Endodermal cell (in vitro differentiated cells): ENCODE measurements at regions not wholly inside any gene's neighbourhood (a gene's known extent, or its start where the extent isn't known, plus 50 kb on each side); places are given as distances from the start of the nearest gene placed in this dataset.

Source experiments
- DNase-seq: peaks from one replicate; pipeline ENCODE4 v3.0.0-alpha.2; 2017
- H3K27ac ChIP-seq: 2 replicates; pipeline ENCODE4 v1.5.1; 2013; ENCODE audit warnings: mild to moderate bottlenecking, low read depth, low read length, moderate library complexity
- H3K27me3 ChIP-seq: 2 replicates; pipeline ENCODE4 v1.6.1; 2013; ENCODE audit warnings: mild to moderate bottlenecking, low read length, moderate library complexity; ENCODE audit not compliant: insufficient read depth, control insufficient read depth, poor library complexity, severe bottlenecking
- H3K36me3 ChIP-seq: 2 replicates; pipeline ENCODE4 v1.7.0; 2013; ENCODE audit warnings: mild to moderate bottlenecking, low read length, moderate library complexity; ENCODE audit not compliant: control insufficient read depth, insufficient read depth
- H3K4me1 ChIP-seq: one replicate; pipeline ENCODE4 v1.7.0; 2013; ENCODE audit warnings: low read length; ENCODE audit not compliant: control insufficient read depth, insufficient read depth
- H3K4me3 ChIP-seq: 2 replicates; pipeline ENCODE4 v1.5.1; 2013; ENCODE audit warnings: mild to moderate bottlenecking, low read length, moderate library complexity
- H3K9ac ChIP-seq: 2 replicates; pipeline ENCODE4 v1.6.1; 2013; ENCODE audit warnings: mild to moderate bottlenecking, low read length, moderate library complexity; ENCODE audit not compliant: poor library complexity, severe bottlenecking; ENCODE audit errors: extremely low read depth
- H3K9me3 ChIP-seq: 2 replicates; pipeline ENCODE4 v1.6.1; 2013; ENCODE audit warnings: mild to moderate bottlenecking, low read length, moderate library complexity; ENCODE audit not compliant: control insufficient read depth
- H3K27ac Mint-ChIP-seq: 2 replicates; pipeline ENCODE4 v1.8.0; 2020; ENCODE audit warnings: mixed read lengths
- H3K27me3 Mint-ChIP-seq: 2 replicates; pipeline ENCODE4 v1.8.0; 2021; ENCODE audit warnings: mild to moderate bottlenecking, mixed read lengths; ENCODE audit not compliant: insufficient read depth
- H3K36me3 Mint-ChIP-seq: 2 replicates; pipeline ENCODE4 v1.8.0; 2020; ENCODE audit warnings: low read depth, mixed read lengths
- H3K4me1 Mint-ChIP-seq: 2 replicates; pipeline ENCODE4 v1.8.0; 2020; ENCODE audit warnings: mixed read lengths
- H3K4me3 Mint-ChIP-seq: 2 replicates; pipeline ENCODE4 v1.8.0; 2020; ENCODE audit warnings: mild to moderate bottlenecking, moderate library complexity, mixed read lengths
- H3K9me3 Mint-ChIP-seq: 2 replicates; pipeline ENCODE4 v1.8.0; 2020; ENCODE audit warnings: mild to moderate bottlenecking, mixed read lengths
- WGBS, 2 experiments: methylation state at CpG; one replicate each; pipeline versions ENCODE4 v1.1.5 to v1.1.7; 2013; ENCODE audit warnings: missing lambda C conversion rate in 2 of 2, mixed read lengths in 1 of 2; ENCODE audit not compliant: insufficient coverage in 1 of 2, insufficient read length in 1 of 2; 5-methylcytosine and 5-hydroxymethylcytosine counted together
- TF ChIP-seq, protein P1 (sequence below): fragments of 200-600 bp; sonication (generic); conservative IDR thresholded peaks from 2 replicates; pipeline ENCODE4 v1.5.0; 2021; ENCODE audit warnings: antibody characterized with exemption, mild to moderate bottlenecking

DNA sequence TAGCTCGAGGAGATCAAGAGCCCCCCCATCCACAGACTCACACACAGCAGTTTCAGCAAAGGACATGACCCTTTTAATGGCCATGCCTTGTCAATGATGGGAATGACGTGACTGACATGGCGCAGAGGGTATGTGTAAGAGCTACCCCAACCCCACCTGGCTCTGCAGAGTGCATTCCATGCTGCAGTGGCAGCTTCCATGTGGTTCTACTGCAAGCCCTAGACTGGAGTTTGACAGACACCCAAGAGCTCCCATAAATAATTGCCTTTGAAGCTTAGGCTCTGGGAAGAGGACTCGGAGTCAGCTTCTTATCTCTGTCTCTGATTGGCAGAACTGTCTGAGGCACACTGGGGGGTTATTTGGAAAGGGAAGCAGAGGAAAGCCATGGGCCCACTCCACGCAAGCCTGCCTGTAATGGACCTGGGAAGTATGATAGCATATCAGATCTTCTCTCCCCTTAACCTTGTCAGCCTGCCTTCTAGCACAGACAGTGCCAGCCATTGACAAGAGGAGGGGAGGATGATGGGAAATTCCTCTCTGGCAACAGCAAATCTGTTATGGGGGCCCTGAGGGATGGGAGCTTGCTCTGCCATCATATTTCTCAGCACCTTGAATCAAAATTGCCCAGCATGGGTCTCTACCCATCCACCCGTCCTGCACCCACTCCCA, 478.5 kb upstream of the PODXL start:
- H3K9me3 ChIP-seq = no peaks in the 10 kb centered on the region
- WGBS, 2 experiments = 87 to 93% methylated on average over 3 to 6 of the region's 6 CpGs
- H3K27ac Mint-ChIP-seq = no peak overlapping the region

DNA sequence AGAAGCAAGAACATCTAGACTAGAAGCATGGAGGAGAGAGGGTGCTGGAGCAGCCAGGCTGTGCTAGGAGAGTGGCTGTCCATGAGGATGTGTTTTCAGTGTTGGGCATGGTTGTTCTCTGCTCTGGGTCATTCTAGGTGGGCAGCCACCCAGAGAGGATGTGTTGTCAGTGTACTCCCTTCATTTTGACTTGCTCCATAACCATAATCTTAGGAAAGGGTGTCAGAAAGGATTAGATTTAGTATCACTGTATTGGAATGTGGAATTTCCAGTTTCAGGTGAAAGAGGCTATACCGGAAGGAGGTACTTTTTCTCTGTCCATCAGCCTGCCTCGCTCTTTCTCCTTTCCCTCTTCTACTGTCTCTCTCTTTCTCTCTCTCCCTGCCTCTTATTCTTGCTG, 474.5 kb upstream of the PODXL start:
- Mint-ChIP-seq H3K4me3 (no peak overlapping the region), H3K9me3 (peaks cover 2% of the 10 kb centered on the region), H3K4me1 (peaks cover 3% of the 10 kb centered on the region), H3K36me3 (no peaks in the 10 kb centered on the region), H3K27ac (no peak overlapping the region), H3K27me3 (peaks cover 10% of the 10 kb centered on the region)
- Histone ChIP-seq H3K27ac (no peak overlapping the region), H3K9me3 (no peaks in the 10 kb centered on the region), H3K4me3 (no peak overlapping the region), H3K9ac (no peak overlapping the region), H3K4me1 (peaks cover 6% of the 10 kb centered on the region), H3K36me3 (no peaks in the 10 kb centered on the region), H3K27me3 (peaks cover 38% of the 10 kb centered on the region)
- whole genome bisulfite sequencing, 2 experiments = 89 to 100% methylated on average over 1 to 2 of the region's 2 CpGs
- TF ChIP-seq, protein P1, sequence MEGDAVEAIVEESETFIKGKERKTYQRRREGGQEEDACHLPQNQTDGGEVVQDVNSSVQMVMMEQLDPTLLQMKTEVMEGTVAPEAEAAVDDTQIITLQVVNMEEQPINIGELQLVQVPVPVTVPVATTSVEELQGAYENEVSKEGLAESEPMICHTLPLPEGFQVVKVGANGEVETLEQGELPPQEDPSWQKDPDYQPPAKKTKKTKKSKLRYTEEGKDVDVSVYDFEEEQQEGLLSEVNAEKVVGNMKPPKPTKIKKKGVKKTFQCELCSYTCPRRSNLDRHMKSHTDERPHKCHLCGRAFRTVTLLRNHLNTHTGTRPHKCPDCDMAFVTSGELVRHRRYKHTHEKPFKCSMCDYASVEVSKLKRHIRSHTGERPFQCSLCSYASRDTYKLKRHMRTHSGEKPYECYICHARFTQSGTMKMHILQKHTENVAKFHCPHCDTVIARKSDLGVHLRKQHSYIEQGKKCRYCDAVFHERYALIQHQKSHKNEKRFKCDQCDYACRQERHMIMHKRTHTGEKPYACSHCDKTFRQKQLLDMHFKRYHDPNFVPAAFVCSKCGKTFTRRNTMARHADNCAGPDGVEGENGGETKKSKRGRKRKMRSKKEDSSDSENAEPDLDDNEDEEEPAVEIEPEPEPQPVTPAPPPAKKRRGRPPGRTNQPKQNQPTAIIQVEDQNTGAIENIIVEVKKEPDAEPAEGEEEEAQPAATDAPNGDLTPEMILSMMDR = no peak
- no peak for DNase-seq

More for the DNA sequence above, 478.5 kb upstream of the PODXL start:
- Mint-ChIP-seq H3K36me3 (no peaks in the 10 kb centered on the region), H3K9me3 (peaks cover 2% of the 10 kb centered on the region), H3K27me3 (no peaks in the 10 kb centered on the region), H3K4me1 (peaks cover 3% of the 10 kb centered on the region), H3K4me3 (no peak overlapping the region)
- Histone ChIP-seq H3K4me3 (no peak overlapping the region), H3K4me1 (peaks cover 1% of the 10 kb centered on the region), H3K9ac (no peak overlapping the region), H3K27ac (no peak overlapping the region), H3K27me3 (peaks cover under 1% of the 10 kb centered on the region), H3K36me3 (no peaks in the 10 kb centered on the region)
- DNase-seq = no peak
- TF ChIP-seq, protein P1 = no peak

DNA sequence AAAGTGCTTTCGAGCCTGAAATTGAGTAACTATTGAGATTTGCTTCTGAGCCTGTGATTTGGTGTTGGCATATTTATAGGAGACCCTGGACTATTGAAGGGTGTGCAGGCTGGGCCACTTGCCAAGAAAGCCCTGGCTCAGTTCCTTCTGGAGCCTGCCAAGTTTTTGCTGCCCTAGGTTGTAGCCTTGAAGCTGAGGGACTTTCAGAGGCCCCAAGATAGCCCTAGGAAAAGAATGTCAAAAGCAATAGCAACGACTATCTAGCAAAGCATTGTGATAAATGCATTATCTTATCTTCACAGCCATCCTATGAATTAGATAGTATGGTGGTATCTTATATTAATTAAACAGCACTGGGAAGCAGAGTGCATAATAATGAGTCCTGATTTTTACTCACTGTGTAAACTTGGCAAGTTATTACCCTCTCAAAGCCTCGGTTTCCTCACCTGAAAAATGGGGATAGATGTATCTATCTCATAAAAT, 473.7 kb upstream of the PODXL start:
- TF ChIP-seq, protein P1 = no peak
- no peaks in the 10 kb centered on the region for H3K9me3 ChIP-seq
- peaks cover 45% of the 10 kb centered on the region for H3K27me3 ChIP-seq
- no peak for DNase-seq
- peaks cover 6% of the 10 kb centered on the region for H3K4me1 ChIP-seq
- Mint-ChIP-seq H3K27me3 (peaks cover 10% of the 10 kb centered on the region), H3K4me1 (peaks cover 3% of the 10 kb centered on the region), H3K36me3 (no peaks in the 10 kb centered on the region), H3K27ac (no peak overlapping the region), H3K9me3 (peaks cover 2% of the 10 kb centered on the region), H3K4me3 (no peak overlapping the region)
- H3K27ac ChIP-seq = no peak overlapping the region
- H3K36me3 ChIP-seq = no peaks in the 10 kb centered on the region
- H3K9ac ChIP-seq = no peak overlapping the region
- no peak overlapping the region for H3K4me3 ChIP-seq
- WGBS, 2 experiments = 79% methylated on average over 2 of the region's 3 CpGs; no CpG with 5 or more reads in 1 of the 2 experiments
